UCSD-AML1 (cell line): ENCODE measurements at regions not wholly inside any gene's neighbourhood (a gene's known extent, or its start where the extent isn't known, plus 50 kb on each side); places are given as distances from the start of the nearest gene placed in this dataset.

Source experiments
- DNase-seq: peaks from one replicate; lab custom pipeline; 2025; ENCODE audit not compliant: unreplicated experiment; lab: John Stamatoyannopoulos, UW

- no peak for DNase-seq
Measured at GRCh38 chr4:44086753-44087152, 361.9 kb downstream of the KCTD8 start.

- no peak for DNase-seq
Measured at GRCh38 chr4:44093390-44093789, 355.2 kb downstream of the KCTD8 start.

- no peak for DNase-seq
Measured at GRCh38 chr4:44098973-44099372, 349.6 kb downstream of the KCTD8 start.

- no peak for DNase-seq
Measured at GRCh38 chr4:44100456-44100855, 348.2 kb downstream of the KCTD8 start.

- DNase-seq: no peak
Measured at GRCh38 chr4:44118971-44119680, 329.5 kb downstream of the KCTD8 start.

GRCh38 chr4:44120646-44121045, 328.0 kb downstream of the KCTD8 start:
- no peak for DNase-seq

- DNase-seq: no peak
Measured at GRCh38 chr4:44121210-44121609, 327.4 kb downstream of the KCTD8 start.
